Sigmoid colon (tissue), 6 donors: ENCODE measurements at regions not wholly inside any gene's neighbourhood (a gene's known extent, or its start where the extent isn't known, plus 50 kb on each side); places are given as distances from the start of the nearest gene placed in this dataset.

ENCODE experiments used
- DNase-seq: peaks from one replicate; pipeline ENCODE4 v3.0.0-alpha.2; 2019
- H3K27ac ChIP-seq, 4 donors: fragments of 200-600 bp; sonication (generic); one replicate each; pipeline ENCODE4 v1.5.1; 2016 to 2019; ENCODE audit warnings: mild to moderate bottlenecking in 1 of 4
- H3K27me3 ChIP-seq, 3 donors: fragments of 200-600 bp; sonication (generic); one replicate each; pipeline ENCODE4 v1.5.1; 2019; ENCODE audit warnings: mild to moderate bottlenecking in 1 of 3
- H3K36me3 ChIP-seq, 4 donors: fragments of 200-600 bp; sonication (generic); one replicate each; pipeline ENCODE4 v1.5.1; 2016 to 2019
- H3K4me1 ChIP-seq, 4 donors: fragments of 200-600 bp; sonication (generic); one replicate each; pipeline ENCODE4 v1.5.1; 2017 to 2019
- H3K4me3 ChIP-seq, 4 donors: fragments of 200-600 bp; sonication (generic); one replicate each; pipeline ENCODE4 v1.5.1; 2017 to 2019; ENCODE audit warnings: mild to moderate bottlenecking in 2 of 4, moderate library complexity in 1 of 4
- H3K9me3 ChIP-seq, 4 donors: fragments of 200-600 bp in 3 of 4; sonication (generic) in 3 of 4; one replicate each; pipeline versions ENCODE4 v1.5.1 to v1.6.1; 2013 to 2019
- EP300 ChIP-seq, 4 donors: sonication (generic); formaldehyde crosslinking; IDR thresholded peaks; one replicate each; pipeline ENCODE4 v1.6.1; 2017; ENCODE audit warnings: antibody characterized with exemption in 4 of 4
- POLR2A ChIP-seq, 2 donors: fragments of 450-650 bp; IDR thresholded peaks; one replicate each; pipeline ENCODE4 v1.6.1; 2016; ENCODE audit warnings: antibody characterized with exemption in 2 of 2, mild to moderate bottlenecking in 2 of 2, moderate library complexity in 2 of 2
- POLR2AphosphoS5 ChIP-seq, 4 donors: sonication (generic); formaldehyde crosslinking; IDR thresholded peaks; one replicate each; pipeline ENCODE4 v1.6.1; 2017; ENCODE audit warnings: antibody characterized with exemption in 4 of 4
- WGBS, 2 donors: extraction: QIAGEN DNeasy Blood & Tissue Kit; methylation state at CpG; one replicate each; pipeline ENCODE4 v1.1.7; 2013; 5-methylcytosine and 5-hydroxymethylcytosine counted together
- intact Hi-C: fragments of 100-400 bp; cut with DNase I; formaldehyde crosslinking; loops from one replicate; pipeline ENCODE4 v1.15.1; 2023
- TF ChIP-seq, protein P1 (sequence below), 4 experiments: fragments of 450-650 bp in 3 of 4; fragments of 200-600 bp in 1 of 4; IDR thresholded peaks; one replicate each; pipeline ENCODE4 v1.5.1; 2016 to 2019; ENCODE audit warnings: antibody characterized with exemption in 4 of 4, mild to moderate bottlenecking in 3 of 4, moderate library complexity in 2 of 4
- donor health status: healthy with polysubstance abuse.
- donor health status: healthy.

- DNase-seq = no peak
- WGBS, 2 donors = 63 to 75% methylated on average over 4 of the region's 4 CpGs
- Histone ChIP-seq H3K9me3 (no peaks in the 10 kb centered on the region), H3K4me1 (no peaks in the 10 kb centered on the region), H3K4me3 (no peak overlapping the region), H3K36me3 (no peaks in the 10 kb centered on the region), H3K27ac (no peak overlapping the region), H3K27me3 (peaks cover 0 to 3% (median 0%) of the 10 kb centered on the region in 3 donors)
- intact Hi-C loops = no loop called here
- TF ChIP-seq EP300 (IDR thresholded peaks at IDR 0.05) = no peak
- no peak for TF ChIP-seq POLR2AphosphoS5 (IDR thresholded peaks at IDR 0.05)
- TF ChIP-seq, protein P1, sequence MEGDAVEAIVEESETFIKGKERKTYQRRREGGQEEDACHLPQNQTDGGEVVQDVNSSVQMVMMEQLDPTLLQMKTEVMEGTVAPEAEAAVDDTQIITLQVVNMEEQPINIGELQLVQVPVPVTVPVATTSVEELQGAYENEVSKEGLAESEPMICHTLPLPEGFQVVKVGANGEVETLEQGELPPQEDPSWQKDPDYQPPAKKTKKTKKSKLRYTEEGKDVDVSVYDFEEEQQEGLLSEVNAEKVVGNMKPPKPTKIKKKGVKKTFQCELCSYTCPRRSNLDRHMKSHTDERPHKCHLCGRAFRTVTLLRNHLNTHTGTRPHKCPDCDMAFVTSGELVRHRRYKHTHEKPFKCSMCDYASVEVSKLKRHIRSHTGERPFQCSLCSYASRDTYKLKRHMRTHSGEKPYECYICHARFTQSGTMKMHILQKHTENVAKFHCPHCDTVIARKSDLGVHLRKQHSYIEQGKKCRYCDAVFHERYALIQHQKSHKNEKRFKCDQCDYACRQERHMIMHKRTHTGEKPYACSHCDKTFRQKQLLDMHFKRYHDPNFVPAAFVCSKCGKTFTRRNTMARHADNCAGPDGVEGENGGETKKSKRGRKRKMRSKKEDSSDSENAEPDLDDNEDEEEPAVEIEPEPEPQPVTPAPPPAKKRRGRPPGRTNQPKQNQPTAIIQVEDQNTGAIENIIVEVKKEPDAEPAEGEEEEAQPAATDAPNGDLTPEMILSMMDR (IDR thresholded peaks at IDR 0.05) = no peak
- no peak for TF ChIP-seq POLR2A (IDR thresholded peaks at IDR 0.05)
These were observed 757.4 kb downstream of the VRK1 start for GRCh38 chr14:97554597-97554996.

DNA sequence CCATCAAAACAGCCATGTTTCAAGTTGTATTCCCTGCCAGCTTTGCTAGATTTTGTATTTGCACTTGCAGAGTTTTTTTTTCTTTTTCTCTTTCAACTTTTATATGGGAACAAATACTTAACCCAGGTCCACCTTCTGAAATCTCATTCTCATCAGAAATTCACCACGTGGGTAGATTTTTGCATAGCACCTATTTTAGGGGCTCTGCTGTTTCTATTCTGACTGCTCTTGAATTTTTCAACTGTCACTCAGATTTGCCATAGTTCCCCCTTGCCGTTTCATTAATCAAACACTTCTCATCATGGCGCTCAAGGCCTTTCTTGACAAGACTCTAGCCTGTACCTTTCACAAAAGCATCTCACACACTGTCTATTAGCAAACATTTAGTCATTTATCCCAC, 767.2 kb downstream of the VRK1 start:
- Histone ChIP-seq H3K36me3 (no peaks in the 10 kb centered on the region), H3K4me3 (no peak overlapping the region), H3K4me1 (no peaks in the 10 kb centered on the region), H3K27me3 (no peaks in the 10 kb centered on the region), H3K9me3 (no peaks in the 10 kb centered on the region), H3K27ac (no peak overlapping the region)
- DNase-seq = no peak
- intact Hi-C loops = no loop called here
- no peak for TF ChIP-seq POLR2AphosphoS5 (IDR thresholded peaks at IDR 0.05)
- TF ChIP-seq, protein P1 (IDR thresholded peaks at IDR 0.05) = no peak
- TF ChIP-seq EP300 (IDR thresholded peaks at IDR 0.05) = no peak
- no peak for TF ChIP-seq POLR2A (IDR thresholded peaks at IDR 0.05)
- WGBS, 2 donors = 61 to 77% methylated on average over 3 of the region's 3 CpGs

DNA sequence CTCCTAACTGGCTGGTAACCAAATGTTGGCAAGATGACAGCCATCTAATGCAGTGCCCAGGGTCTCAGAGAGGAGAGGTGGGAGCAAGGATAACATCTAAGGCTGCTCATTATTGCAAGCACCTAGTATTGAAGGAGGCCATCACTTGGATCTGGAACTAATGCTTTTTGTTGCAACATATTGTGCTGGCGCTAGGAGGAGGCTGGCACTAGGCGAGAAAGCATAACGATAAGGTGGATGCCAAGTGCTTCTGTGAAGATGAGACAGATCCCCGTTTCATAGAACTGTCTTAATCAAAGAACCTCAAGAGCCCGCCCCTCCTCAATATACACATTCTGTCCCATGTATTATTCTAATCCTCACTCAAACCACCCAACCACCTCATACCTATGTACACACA, 774.0 kb downstream of the VRK1 start:
- Histone ChIP-seq H3K27me3 (no peaks in the 10 kb centered on the region), H3K36me3 (no peaks in the 10 kb centered on the region), H3K4me3 (no peak overlapping the region), H3K4me1 (no peaks in the 10 kb centered on the region), H3K27ac (no peak overlapping the region), H3K9me3 (no peaks in the 10 kb centered on the region)
- TF ChIP-seq POLR2AphosphoS5 (IDR thresholded peaks at IDR 0.05) (no peak), EP300 (IDR thresholded peaks at IDR 0.05) (no peak), POLR2A (IDR thresholded peaks at IDR 0.05) (no peak)
- TF ChIP-seq, protein P1 (IDR thresholded peaks at IDR 0.05) = no peak
- DNase-seq = no peak
- WGBS, 2 donors = 91% methylated on average over 5 of the region's 5 CpGs
- intact Hi-C loops = no loop called here

GRCh38 chr14:97571866-97572555, 774.8 kb downstream of the VRK1 start:
- H3K9me3 ChIP-seq = no peaks in the 10 kb centered on the region
- WGBS, 2 donors = 58 to 66% methylated on average over 5 of the region's 5 CpGs
- H3K27ac ChIP-seq = no peak overlapping the region
- no peaks in the 10 kb centered on the region for H3K27me3 ChIP-seq
- intact Hi-C loops = no loop called here
- no peak for DNase-seq
- TF ChIP-seq EP300 (IDR thresholded peaks at IDR 0.05) = no peak
- TF ChIP-seq, protein P1 (IDR thresholded peaks at IDR 0.05) = no peak
- TF ChIP-seq POLR2A (IDR thresholded peaks at IDR 0.05) = no peak
- no peak for TF ChIP-seq POLR2AphosphoS5 (IDR thresholded peaks at IDR 0.05)
- no peaks in the 10 kb centered on the region for H3K4me1 ChIP-seq
- no peaks in the 10 kb centered on the region for H3K36me3 ChIP-seq
- H3K4me3 ChIP-seq = no peak overlapping the region
